ENCODE measurements at regions not wholly inside any gene's neighbourhood (a gene's known extent, or its start where the extent isn't known, plus 50 kb on each side); places are given as distances from the start of the nearest gene placed in this dataset.

DNA sequence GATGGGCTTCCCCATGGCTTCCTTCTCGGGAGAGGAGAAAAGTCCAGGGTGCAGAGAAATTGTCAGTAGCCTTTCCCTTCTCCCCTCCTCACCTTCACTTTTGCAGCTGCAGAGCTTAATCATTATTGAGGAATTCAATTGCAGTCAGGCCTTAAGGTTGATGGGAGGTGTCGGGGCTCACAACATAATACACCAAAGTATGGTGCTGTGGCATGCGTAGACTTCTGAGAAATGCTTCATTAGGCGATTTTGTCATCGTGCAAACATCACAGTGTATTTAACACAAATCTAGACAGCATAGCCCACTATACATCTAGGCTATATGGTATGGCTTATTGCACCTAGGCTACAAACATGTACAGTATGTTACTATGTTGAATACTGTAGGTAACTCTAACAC, 100.2 kb upstream of the PPM1J start:
- TF ChIP-seq, protein P1, sequence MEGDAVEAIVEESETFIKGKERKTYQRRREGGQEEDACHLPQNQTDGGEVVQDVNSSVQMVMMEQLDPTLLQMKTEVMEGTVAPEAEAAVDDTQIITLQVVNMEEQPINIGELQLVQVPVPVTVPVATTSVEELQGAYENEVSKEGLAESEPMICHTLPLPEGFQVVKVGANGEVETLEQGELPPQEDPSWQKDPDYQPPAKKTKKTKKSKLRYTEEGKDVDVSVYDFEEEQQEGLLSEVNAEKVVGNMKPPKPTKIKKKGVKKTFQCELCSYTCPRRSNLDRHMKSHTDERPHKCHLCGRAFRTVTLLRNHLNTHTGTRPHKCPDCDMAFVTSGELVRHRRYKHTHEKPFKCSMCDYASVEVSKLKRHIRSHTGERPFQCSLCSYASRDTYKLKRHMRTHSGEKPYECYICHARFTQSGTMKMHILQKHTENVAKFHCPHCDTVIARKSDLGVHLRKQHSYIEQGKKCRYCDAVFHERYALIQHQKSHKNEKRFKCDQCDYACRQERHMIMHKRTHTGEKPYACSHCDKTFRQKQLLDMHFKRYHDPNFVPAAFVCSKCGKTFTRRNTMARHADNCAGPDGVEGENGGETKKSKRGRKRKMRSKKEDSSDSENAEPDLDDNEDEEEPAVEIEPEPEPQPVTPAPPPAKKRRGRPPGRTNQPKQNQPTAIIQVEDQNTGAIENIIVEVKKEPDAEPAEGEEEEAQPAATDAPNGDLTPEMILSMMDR (IDR thresholded peaks at IDR 0.05) = no peak
- TF ChIP-seq POLR2A (IDR thresholded peaks at IDR 0.05) = no peak

Data from suprapubic skin (tissue), 3 donors.